ENCODE measurements at regions not wholly inside any gene's neighbourhood (a gene's known extent, or its start where the extent isn't known, plus 50 kb on each side); places are given as distances from the start of the nearest gene placed in this dataset.

DNA sequence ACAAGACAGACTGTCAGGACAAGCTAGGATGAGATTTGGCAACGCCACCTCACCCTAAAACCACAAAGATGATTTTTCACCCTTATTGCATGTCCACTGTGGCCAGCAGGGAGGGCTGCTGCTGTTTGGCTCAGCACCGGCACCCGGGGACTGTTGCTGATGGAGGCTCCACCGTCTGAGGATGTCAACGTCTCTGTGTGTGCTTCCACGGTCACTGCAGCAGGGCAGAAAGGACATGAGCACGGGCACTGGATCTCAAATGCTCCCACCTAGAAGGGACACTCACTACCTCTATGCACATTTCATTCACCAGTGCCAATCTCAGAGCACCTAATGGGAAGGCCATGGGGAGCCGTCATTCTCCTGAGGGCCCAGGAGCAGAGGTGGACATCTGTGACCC, 599.6 kb downstream of the PTPRU start:
- no peak for DNase-seq (ENCODE audit: low spot score)

GRCh38 chr1:29835406-29835805, 599.1 kb downstream of the PTPRU start:
- no peak for DNase-seq (ENCODE audit: low spot score)

GRCh38 chr1:29833581-29833980, 597.3 kb downstream of the PTPRU start:
- no peak for DNase-seq (ENCODE audit: low spot score)

DNA sequence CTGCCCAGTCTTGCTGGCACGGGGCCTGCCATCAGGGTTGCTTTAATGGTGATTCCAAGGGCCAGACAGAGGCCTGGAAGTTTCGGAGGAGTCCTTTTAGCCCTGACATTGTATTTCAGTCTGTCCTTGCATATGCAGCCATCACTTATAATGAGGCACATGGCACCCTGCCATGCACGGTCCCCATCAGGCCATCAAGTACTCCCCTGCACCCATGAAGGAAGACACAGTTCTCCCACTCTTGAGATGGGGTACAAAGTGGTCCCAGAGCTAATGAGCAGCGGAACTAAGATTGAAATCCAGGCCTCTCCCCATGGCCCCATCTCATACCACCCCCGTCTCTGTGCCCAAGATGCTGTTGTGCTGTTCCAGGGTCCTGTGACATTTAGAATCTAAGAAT, 596.6 kb downstream of the PTPRU start:
- DNase-seq (ENCODE audit: low spot score) = no peak

- DNase-seq (ENCODE audit: low spot score) = no peak
Measured at GRCh38 chr1:29832471-29832870, 596.1 kb downstream of the PTPRU start.

- DNase-seq (ENCODE audit: low spot score) = no peak
Measured at GRCh38 chr1:29831500-29832117, 595.3 kb downstream of the PTPRU start.

DNA sequence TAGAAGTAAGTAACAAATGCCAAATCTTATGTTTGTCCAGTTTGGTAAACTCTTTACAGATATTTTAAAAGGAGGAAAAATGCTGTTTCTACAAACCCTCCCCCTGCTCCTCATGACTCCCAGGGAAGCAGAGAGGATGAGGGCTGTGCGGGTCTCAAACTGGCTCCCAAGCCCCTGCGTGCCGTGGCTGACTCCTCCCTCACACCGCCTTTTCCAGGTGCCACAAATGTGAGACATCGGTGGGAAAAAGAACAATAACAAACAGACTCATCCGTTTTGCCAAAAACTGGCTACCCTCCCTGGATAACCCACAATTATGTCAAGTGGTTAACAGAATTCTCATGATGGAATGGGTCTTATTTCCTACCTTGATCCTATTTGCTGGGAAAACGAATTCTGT, 594.6 kb downstream of the PTPRU start:
- DNase-seq (ENCODE audit: low spot score) = no peak

- no peak for DNase-seq (ENCODE audit: low spot score)
Measured at GRCh38 chr1:29830383-29830782, 594.1 kb downstream of the PTPRU start.

DNA sequence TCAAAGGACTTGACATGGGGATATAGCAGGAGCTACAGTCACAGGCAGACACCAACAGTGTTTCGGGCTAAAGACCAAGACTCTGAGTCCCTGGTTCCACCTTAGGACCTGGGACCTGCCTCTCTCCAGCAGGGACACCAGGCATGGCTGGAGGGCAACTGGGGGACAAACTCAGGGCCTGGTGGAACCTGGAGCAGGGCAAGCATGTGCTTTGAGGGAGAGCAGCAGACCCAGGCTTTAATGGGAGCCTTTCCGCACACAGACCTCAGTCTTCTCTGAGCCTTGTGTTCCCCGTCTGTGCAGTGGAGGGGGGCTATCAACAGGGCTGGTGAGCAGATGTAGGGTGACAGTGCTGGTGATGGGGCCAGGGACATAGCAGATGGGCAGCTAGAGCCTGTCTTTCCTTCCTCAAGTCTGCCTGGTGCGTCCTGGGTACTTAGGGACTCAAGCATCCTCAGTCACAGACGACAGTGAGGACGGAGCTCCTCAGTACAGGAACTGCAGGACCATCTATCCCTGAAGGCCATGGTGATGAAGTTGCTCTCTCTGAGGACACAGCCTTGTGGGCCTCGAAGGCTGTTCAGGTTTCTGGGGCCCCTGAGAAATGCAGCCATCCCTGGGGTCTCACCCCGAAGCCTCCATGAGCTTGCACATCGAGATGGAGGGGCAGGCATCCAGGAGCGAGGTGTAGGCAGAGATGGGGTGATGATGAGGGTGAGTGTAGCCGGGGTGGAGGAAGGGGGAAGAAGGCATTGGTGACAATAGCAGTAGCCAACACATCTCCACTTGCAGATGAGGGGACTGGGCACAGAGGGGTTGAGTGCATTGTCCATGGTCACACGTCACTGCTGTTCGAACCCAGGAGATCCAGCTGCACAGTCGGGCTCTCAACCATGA, 593.4 kb downstream of the PTPRU start:
- DNase-seq (ENCODE audit: low spot score) = no peak

GRCh38 chr1:29828526-29829447, 592.5 kb downstream of the PTPRU start:
- no peak for DNase-seq (ENCODE audit: low spot score)

- no peak for DNase-seq (ENCODE audit: low spot score)
Measured at GRCh38 chr1:29827801-29828525, 591.6 kb downstream of the PTPRU start.

GRCh38 chr1:29827237-29827750, 591.0 kb downstream of the PTPRU start:
- DNase-seq (ENCODE audit: low spot score) = no peak

DNA sequence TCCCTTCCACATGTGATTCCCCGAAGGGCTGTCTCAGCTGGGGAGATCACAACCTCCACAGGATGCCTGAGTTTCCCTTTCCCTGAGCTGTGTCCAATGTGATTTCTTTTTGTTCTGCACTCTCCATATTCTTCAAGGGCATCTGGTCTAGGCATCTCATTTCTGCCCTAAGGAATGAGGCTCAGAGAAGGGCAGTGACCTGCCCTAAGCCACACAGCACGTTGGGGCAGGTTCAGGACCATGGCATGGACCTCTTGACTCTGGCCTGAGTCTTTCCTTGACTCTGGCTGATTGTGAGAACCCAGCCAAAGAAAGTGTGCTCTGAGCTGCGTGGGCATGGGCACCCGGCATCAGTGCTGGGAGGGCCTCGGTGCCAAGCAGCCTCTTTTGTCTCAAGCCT, 590.3 kb downstream of the PTPRU start:
- DNase-seq (ENCODE audit: low spot score) = no peak

- no peak for DNase-seq (ENCODE audit: low spot score)
Measured at GRCh38 chr1:29825941-29826415, 589.7 kb downstream of the PTPRU start.

- DNase-seq (ENCODE audit: low spot score) = no peak
Measured at GRCh38 chr1:29825274-29825940, 589.1 kb downstream of the PTPRU start.

GRCh38 chr1:29824511-29825273, 588.4 kb downstream of the PTPRU start:
- no peak for DNase-seq (ENCODE audit: low spot score)

DNA sequence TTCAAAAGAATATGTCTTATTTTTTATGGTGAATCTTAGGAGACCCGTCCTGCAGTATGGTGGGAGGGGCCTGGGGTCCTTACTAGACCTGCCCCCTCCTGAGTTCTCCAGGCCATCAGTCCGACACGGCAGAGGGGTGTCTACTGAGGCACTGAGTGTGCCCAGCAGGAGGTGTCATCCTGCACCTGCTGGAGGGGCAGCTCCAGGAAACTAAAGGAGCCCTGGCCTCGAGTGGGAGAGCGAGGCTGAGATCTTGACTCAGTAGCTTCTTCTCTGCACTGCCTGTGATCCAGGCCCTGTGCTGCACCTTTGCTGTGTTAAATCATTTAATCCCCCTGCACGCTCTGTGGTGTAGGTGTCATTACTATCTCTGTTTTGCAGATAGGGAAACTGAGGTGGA, 587.7 kb downstream of the PTPRU start:
- DNase-seq (ENCODE audit: low spot score) = no peak

GRCh38 chr1:29823561-29823960, 587.2 kb downstream of the PTPRU start:
- DNase-seq (ENCODE audit: low spot score) = no peak

- DNase-seq (ENCODE audit: low spot score) = no peak
Measured at GRCh38 chr1:29821605-29822004, 585.3 kb downstream of the PTPRU start.

GRCh38 chr1:29820401-29820800, 584.1 kb downstream of the PTPRU start:
- no peak for DNase-seq (ENCODE audit: low spot score)

All from AG08395 (cell line).